ENCODE measurements at regions not wholly inside any gene's neighbourhood (a gene's known extent, or its start where the extent isn't known, plus 50 kb on each side); places are given as distances from the start of the nearest gene placed in this dataset.
A peak's percentile ranks its signal among the peaks of the same experiment; 100 is the strongest.

GRCh38 chr18:78685250-78685979 lies 294.2 kb upstream of the SALL3 start:
- DNase-seq: no peak

- no peak for DNase-seq
Measured at GRCh38 chr18:78685980-78686530, 293.6 kb upstream of the SALL3 start.

GRCh38 chr18:78686976-78687685 lies 292.5 kb upstream of the SALL3 start:
- no peak for DNase-seq

GRCh38 chr18:78687736-78688135 lies 291.9 kb upstream of the SALL3 start:
- no peak for DNase-seq

- no peak for DNase-seq
Measured at GRCh38 chr18:78688249-78688648, 291.4 kb upstream of the SALL3 start.

GRCh38 chr18:78688916-78689315 lies 290.7 kb upstream of the SALL3 start:
- DNase-seq: no peak

GRCh38 chr18:78689606-78690005 lies 290.0 kb upstream of the SALL3 start:
- DNase-seq: no peak

- no peak for DNase-seq
Measured at GRCh38 chr18:78692105-78692504, 287.5 kb upstream of the SALL3 start.

- no peak for DNase-seq
Measured at GRCh38 chr18:78693429-78693828, 286.2 kb upstream of the SALL3 start.

- no peak for DNase-seq
Measured at GRCh38 chr18:78696698-78697435, 282.8 kb upstream of the SALL3 start.

- no peak for DNase-seq
Measured at GRCh38 chr18:78697446-78697845, 282.2 kb upstream of the SALL3 start.

- no peak for DNase-seq
Measured at GRCh38 chr18:78698914-78699313, 280.7 kb upstream of the SALL3 start.

GRCh38 chr18:78699499-78699898 lies 280.1 kb upstream of the SALL3 start:
- no peak for DNase-seq

GRCh38 chr18:78701771-78702396 lies 277.7 kb upstream of the SALL3 start:
- DNase-seq: no peak

GRCh38 chr18:78703291-78703690 lies 276.3 kb upstream of the SALL3 start:
- DNase-seq: peak in 14 of 58 donors; percentile 10 to 62 (median 20)

GRCh38 chr18:78704971-78705461 lies 274.6 kb upstream of the SALL3 start:
- no peak for DNase-seq

GRCh38 chr18:78709261-78709809 lies 270.3 kb upstream of the SALL3 start:
- no peak for DNase-seq

GRCh38 chr18:78711316-78711715 lies 268.3 kb upstream of the SALL3 start:
- DNase-seq: no peak

- DNase-seq: no peak
Measured at GRCh38 chr18:78711971-78712370, 267.6 kb upstream of the SALL3 start.

GRCh38 chr18:78713069-78713468 lies 266.5 kb upstream of the SALL3 start:
- DNase-seq: no peak

- DNase-seq: no peak
Measured at GRCh38 chr18:78713726-78714125, 265.9 kb upstream of the SALL3 start.
